GM12891 (cell line): ENCODE measurements at regions not wholly inside any gene's neighbourhood (a gene's known extent, or its start where the extent isn't known, plus 50 kb on each side); places are given as distances from the start of the nearest gene placed in this dataset.

Experiments
- POLR2A ChIP-seq: IDR thresholded peaks from 2 replicates; pipeline ENCODE4 v1.6.1; 2011; ENCODE audit warnings: low read depth, low read length, control low read depth
- POLR2AphosphoS5 ChIP-seq: IDR thresholded peaks from 2 replicates; pipeline ENCODE4 v1.6.1; 2011; ENCODE audit warnings: low read depth, low read length, control low read depth

- no peak for TF ChIP-seq POLR2A
- no peak for TF ChIP-seq POLR2AphosphoS5
These were observed 287.2 kb downstream of the CGGBP1 start for GRCh38 chr3:87771337-87772192.
